GM19467 (cell line): ENCODE measurements at regions not wholly inside any gene's neighbourhood (a gene's known extent, or its start where the extent isn't known, plus 50 kb on each side); places are given as distances from the start of the nearest gene placed in this dataset.
"Not testable (repeated sequence)": the region's sequence is repeated elsewhere in the genome, so short reads cannot be mapped to it uniquely, and the experiment has no call there.

Source experiments
- ATAC-seq: cut with Tn5 transposase; IDR thresholded peaks from one replicate; pipeline ENCODE4 v1.9.1; 2021; ENCODE audit warnings: mild to moderate bottlenecking, moderate library complexity; ENCODE audit not compliant: unreplicated experiment

DNA sequence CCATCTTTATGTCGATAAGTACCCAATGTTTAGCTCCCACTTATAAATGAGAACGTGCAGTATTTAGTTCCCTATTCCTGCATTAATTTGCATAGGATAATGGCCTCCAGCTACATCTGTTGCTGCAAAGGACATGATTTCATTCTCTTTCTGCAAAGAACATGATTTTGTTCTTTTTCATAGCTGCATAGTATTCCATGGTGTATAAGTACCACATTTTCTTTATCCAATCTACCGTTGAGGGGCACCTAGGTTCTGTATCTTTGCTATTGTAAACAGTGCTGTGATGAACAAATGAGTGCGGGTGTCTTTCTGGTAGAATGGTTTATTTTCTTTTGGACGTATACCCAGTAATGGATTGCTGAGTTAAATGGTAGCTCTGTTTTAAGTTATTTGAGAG lies 63.0 kb downstream of the HLX start:
- ATAC-seq = no peak

- not testable (repeated sequence) for ATAC-seq
Measured at GRCh38 chr1:220942914-220943313, 63.7 kb downstream of the HLX start.

GRCh38 chr1:220943319-220943996 lies 64.2 kb downstream of the HLX start:
- ATAC-seq = no peak

DNA sequence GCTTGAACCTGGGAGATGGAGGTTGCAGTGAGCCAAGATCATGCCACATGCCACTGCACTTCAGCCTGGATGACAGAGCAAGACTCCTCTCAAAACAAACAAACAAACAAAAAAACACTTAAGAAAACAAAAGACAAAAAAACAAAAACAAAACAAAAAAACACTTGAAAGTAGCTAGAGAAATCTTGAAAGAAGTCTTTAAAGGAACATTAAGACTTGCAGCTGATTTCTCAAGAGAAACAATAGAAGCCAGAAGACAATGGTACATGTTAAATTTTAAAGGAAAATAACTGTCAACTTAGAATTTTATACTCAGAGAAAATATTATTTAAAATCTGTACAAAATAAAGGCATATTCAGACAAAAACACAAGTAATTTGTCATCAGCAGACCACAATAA lies 71.3 kb downstream of the HLX start:
- ATAC-seq = no peak

GRCh38 chr1:220952961-220953643 lies 73.9 kb downstream of the HLX start:
- ATAC-seq = no peak

- no peak for ATAC-seq
Measured at GRCh38 chr1:220954321-220955075, 75.3 kb downstream of the HLX start.

GRCh38 chr1:220955116-220955515 lies 75.9 kb downstream of the HLX start:
- ATAC-seq = no peak

DNA sequence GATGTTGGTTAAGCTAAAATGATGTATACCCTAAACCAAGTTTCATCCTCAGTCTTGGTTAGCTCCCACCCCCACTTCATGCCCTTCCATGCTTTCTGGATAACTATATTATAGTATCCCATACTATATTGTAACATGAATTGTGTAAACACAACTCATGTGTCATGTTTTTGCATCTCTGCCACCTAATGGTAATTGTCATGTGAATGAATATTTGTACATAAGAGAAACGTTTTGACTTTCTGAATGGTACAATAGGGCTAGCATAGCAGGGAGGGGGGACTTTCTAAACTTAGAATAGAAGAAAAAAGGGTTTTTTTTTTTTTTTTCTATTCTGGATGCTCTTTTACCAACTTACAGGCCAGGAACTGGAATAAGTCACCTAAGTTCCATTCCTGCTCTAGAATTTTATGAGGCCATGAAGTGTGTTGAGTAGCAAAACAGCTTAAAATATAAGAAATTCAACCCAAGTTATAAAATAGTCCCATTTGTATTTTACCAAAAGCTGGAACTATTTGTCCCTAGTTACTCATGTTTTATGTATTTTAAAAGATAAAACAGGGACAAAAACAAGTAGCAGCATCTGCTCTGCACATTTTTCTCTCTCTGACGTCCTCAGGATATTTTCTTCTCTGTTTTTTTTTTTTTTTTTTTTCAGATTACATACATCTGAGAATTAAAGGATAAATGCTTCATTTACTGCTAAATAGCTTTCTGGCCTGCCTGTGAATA lies 77.4 kb downstream of the HLX start:
- ATAC-seq = no peak

DNA sequence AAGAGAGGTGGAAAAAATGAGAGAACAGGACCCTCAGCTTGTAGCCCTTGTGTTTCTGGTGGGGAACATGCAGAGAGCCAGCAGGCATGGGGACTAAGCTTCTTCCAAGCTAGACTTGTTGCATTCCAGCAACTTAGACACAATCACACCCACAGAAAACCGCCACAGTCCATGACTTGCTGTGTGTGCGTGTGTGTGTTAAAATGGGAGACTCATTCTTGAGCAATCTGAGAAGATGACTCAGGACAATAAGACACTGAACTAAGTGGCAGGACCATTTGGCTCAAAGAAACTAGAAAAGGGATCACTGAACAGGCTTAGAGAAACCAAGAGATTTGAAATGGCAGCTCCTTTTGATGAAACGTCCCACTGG lies 78.0 kb downstream of the HLX start:
- no peak for ATAC-seq

DNA sequence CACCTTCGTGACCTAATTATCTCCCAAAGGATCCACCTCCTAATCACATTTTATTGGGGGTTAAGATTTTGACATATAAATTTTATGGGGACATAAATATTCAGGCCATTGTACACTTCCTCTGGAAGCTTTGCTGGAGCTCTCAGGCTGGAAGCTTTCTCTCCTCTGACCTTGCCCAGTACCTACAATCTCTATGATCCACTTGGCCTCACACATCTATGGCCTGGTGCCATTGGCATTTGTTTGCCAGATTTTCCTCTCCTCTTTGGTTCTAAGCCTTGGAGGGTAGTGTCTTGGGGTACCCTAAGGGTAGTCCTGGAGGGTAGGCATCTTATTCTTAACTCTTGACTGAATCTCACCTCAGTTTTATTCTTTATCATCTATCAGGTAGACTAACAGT lies 79.0 kb downstream of the HLX start:
- no peak for ATAC-seq

GRCh38 chr1:220962031-220962751 lies 82.9 kb downstream of the HLX start:
- ATAC-seq = no peak

GRCh38 chr1:220966041-220966440 lies 86.8 kb downstream of the HLX start:
- no peak for ATAC-seq

GRCh38 chr1:220966473-220966872 lies 87.2 kb downstream of the HLX start:
- ATAC-seq = no peak

- ATAC-seq = no peak
Measured at GRCh38 chr1:220966881-220967611, 87.8 kb downstream of the HLX start.

DNA sequence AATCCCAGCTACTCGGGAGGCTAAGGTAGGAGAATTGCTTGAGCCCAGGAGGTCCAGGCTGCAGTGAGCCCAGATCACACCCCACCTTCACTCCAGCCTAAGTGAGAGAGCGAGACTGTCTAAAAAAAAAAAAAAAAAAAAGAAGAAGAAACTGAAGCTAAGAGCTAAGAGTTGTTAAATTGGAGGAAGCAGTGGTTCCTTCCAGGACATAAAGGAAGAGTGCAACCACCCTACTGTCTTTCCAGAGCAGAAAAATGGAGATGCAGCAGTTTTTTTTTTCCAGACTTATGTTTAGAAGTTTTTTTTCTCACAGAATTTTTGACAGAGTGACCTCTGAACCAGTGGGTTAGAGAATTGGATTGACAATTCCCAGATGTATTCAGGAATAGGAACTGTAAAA lies 88.7 kb downstream of the HLX start:
- ATAC-seq = no peak

DNA sequence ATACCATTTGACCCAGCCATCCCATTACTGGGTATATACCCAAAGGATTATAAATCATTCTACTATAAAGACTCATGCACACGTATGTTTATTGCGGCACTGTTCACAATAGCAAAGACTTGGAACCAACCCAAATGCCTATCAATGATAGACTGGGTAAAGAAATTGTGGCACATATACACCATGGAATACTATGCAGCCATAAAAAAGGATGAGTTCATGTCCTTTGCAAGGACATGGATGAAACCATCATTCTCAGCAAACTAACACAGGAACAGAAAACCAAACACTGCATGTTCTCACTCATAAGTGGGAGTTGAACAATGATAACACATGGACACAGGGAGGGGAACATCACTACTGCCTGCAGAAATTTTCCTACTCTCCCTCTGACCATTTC lies 90.0 kb downstream of the HLX start:
- ATAC-seq = not testable (repeated sequence)

DNA sequence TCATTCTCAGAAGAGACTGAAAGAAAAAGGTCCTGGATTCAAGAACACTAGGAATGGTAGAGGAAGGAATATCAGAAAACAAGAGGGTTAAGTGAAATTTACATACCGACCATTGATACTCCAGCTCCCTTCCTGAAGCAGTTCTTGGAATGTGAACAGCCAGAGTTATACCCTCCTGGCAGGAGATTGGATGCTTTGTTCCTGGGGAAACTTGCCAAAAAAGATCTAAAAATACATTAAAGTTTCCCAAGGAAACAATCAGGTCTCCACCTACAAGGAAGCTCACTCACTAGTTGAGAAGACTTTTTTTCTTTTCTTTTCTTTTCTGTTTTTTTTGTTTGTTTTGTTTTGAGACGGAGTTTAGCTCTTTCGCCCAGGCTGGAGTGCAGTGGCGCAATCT lies 91.1 kb downstream of the HLX start:
- ATAC-seq = no peak

DNA sequence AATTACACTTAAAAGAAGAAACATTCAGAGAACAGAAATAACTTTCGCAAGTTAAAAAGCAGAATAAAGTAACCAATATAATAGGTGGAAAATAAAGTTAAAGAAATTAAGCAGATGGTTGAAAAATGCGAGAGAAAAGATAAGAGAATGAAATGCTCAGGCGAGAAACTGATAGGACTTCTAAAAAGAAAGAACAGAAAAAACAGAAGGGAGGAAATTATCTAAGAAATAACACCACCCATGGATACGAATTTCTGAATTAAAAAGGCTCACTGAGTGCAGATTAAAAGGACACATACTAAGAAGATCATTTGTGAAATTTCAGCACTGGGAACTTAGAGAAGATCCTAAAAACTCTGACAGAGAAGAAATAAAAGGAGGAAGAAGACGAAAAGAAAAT lies 92.0 kb downstream of the HLX start:
- no peak for ATAC-seq

DNA sequence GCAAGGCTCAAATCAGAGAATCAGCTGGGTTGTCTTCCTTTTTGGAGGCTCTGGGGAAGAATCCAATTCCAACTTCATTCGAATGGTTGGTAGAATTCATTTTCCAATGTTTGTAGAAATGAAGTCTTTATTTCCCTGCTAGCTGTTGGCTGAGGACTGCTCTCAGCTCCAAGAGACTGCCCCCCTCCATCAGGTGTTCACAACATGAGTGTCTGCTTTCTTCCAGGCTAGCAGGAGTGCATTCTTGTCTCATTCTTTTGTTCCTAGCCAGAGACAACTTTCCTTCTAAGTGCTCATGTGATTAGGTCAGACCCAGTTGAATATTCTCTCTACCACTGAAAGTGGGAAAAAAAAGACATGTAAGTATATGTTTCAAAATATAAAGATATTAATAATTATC lies 95.2 kb downstream of the HLX start:
- ATAC-seq = no peak

- no peak for ATAC-seq
Measured at GRCh38 chr1:220976390-220976789, 97.1 kb downstream of the HLX start.
